Small intestine (tissue), 7 donors: ENCODE measurements at regions not wholly inside any gene's neighbourhood (a gene's known extent, or its start where the extent isn't known, plus 50 kb on each side); places are given as distances from the start of the nearest gene placed in this dataset.
A peak's percentile ranks its signal among the peaks of the same experiment; 100 is the strongest.

Experiments used
- DNase-seq, 2 donors: peaks; one replicate each; pipeline versions ENCODE4 v3.0.0 to v3.0.0-alpha.2; 2013
- FAIRE-seq: peaks from 2 replicates; lab custom pipeline; 2012; peaks lifted over from hg19 to GRCh38; lab: Jason Lieb, UNC
- H3K27ac ChIP-seq, 3 donors: one replicate each; pipeline ENCODE4 v1.5.1; 2013; ENCODE audit warnings: low read length in 2 of 3, mild to moderate bottlenecking in 2 of 3, control low read depth in 1 of 3, inconsistent platforms in 1 of 3, low read depth in 1 of 3, moderate library complexity in 1 of 3
- H3K27me3 ChIP-seq, 3 donors: one replicate each; pipeline ENCODE4 v1.6.1; 2013; ENCODE audit warnings: low read length in 3 of 3, inconsistent platforms in 1 of 3; ENCODE audit not compliant: control insufficient read depth in 3 of 3, insufficient read depth in 3 of 3
- H3K36me3 ChIP-seq, 3 donors: one replicate each; pipeline ENCODE4 v1.6.1; 2013; ENCODE audit warnings: low read length in 3 of 3, inconsistent platforms in 1 of 3, low read depth in 1 of 3, mild to moderate bottlenecking in 1 of 3, moderate library complexity in 1 of 3; ENCODE audit not compliant: control insufficient read depth in 3 of 3, insufficient read depth in 2 of 3
- H3K4me1 ChIP-seq, 3 donors: one replicate each; pipeline ENCODE4 v1.6.1; 2013; ENCODE audit warnings: low read length in 2 of 3, inconsistent platforms in 1 of 3, low read depth in 1 of 3, mild to moderate bottlenecking in 1 of 3, moderate library complexity in 1 of 3; ENCODE audit not compliant: control insufficient read depth in 3 of 3, insufficient read depth in 2 of 3
- H3K4me3 ChIP-seq, 3 donors: one replicate each; pipeline ENCODE4 v1.5.1; 2013; ENCODE audit warnings: low read length in 3 of 3, control low read depth in 1 of 3, inconsistent platforms in 1 of 3, low read depth in 1 of 3, mild to moderate bottlenecking in 1 of 3, moderate library complexity in 1 of 3
- H3K9me3 ChIP-seq, 2 donors: one replicate each; pipeline ENCODE4 v1.6.1; 2013; ENCODE audit warnings: low read depth in 1 of 2, low read length in 1 of 2; ENCODE audit not compliant: control insufficient read depth in 2 of 2, insufficient read depth in 1 of 2
- WGBS, 3 donors: extraction: QIAGEN DNeasy Blood & Tissue Kit; methylation state at CpG; one replicate each; pipeline ENCODE4 v1.1.7; 2013; 5-methylcytosine and 5-hydroxymethylcytosine counted together
- donor health status: healthy with polysubstance abuse.
- donor health status: control.
- donor health status: control.
- donor health status: Bipolar disorder and iron deficiency.
- donor health status: healthy.

GRCh38 chr1:208381481-208381880 is 137.3 kb upstream of the PLXNA2 start:
- no peak for DNase-seq

GRCh38 chr1:208387908-208388811 is 144.0 kb upstream of the PLXNA2 start:
- no peaks in the 10 kb centered on the region for H3K36me3 ChIP-seq
- H3K9me3 ChIP-seq: no peaks in the 10 kb centered on the region
- whole genome bisulfite sequencing, 3 donors: 65 to 70% (median 66%) methylated on average over 9 of the region's 9 CpGs
- H3K27me3 ChIP-seq: no peaks in the 10 kb centered on the region
- DNase-seq (no peak), FAIRE-seq (no peak)
- no peak overlapping the region for H3K4me3 ChIP-seq
- no peak overlapping the region for H3K27ac ChIP-seq
- H3K4me1 ChIP-seq: no peaks in the 10 kb centered on the region

More at GRCh38 chr1:208381481-208381880, 137.3 kb upstream of the PLXNA2 start:
- WGBS, 3 donors: 50 to 73% (median 62%) methylated on average over 1 of the region's 1 CpG
- no peaks in the 10 kb centered on the region for H3K27me3 ChIP-seq
- H3K4me3 ChIP-seq: no peak overlapping the region
- H3K36me3 ChIP-seq: no peaks in the 10 kb centered on the region
- no peaks in the 10 kb centered on the region for H3K9me3 ChIP-seq
- no peak for FAIRE-seq
- no peaks in the 10 kb centered on the region for H3K4me1 ChIP-seq
- no peak overlapping the region for H3K27ac ChIP-seq

GRCh38 chr1:208393416-208393815 is 149.2 kb upstream of the PLXNA2 start:
- no peak for FAIRE-seq
- Histone ChIP-seq H3K4me3 (no peak overlapping the region), H3K27me3 (peaks cover 0 to 3% (median 0%) of the 10 kb centered on the region in 3 donors), H3K36me3 (no peaks in the 10 kb centered on the region), H3K27ac (no peak overlapping the region), H3K9me3 (peaks cover 0 to 5% of the 10 kb centered on the region in 2 donors), H3K4me1 (no peaks in the 10 kb centered on the region)
- WGBS, 3 donors: 69 to 83% (median 77%) methylated on average over 3 of the region's 3 CpGs
- DNase-seq: no peak

- Histone ChIP-seq H3K4me1 (no peaks in the 10 kb centered on the region), H3K9me3 (peaks cover 0 to 5% of the 10 kb centered on the region in 2 donors), H3K27ac (no peak overlapping the region), H3K36me3 (no peaks in the 10 kb centered on the region), H3K4me3 (no peak overlapping the region), H3K27me3 (peaks cover 0 to 3% (median 0%) of the 10 kb centered on the region in 3 donors)
- DNase-seq (no peak), FAIRE-seq (no peak)
- 88 to 91% (median 90%) methylated on average over 1 of the region's 1 CpG for WGBS, 3 donors
Observed at GRCh38 chr1:208393826-208394225, 149.6 kb upstream of the PLXNA2 start.

GRCh38 chr1:208397286-208397685 is 153.1 kb upstream of the PLXNA2 start:
- Histone ChIP-seq H3K27ac (no peak overlapping the region), H3K9me3 (peaks cover 0 to 5% of the 10 kb centered on the region in 2 donors), H3K4me3 (no peak overlapping the region), H3K4me1 (no peaks in the 10 kb centered on the region), H3K36me3 (no peaks in the 10 kb centered on the region), H3K27me3 (peaks cover 0 to 3% (median 0%) of the 10 kb centered on the region in 3 donors)
- no peak for FAIRE-seq
- 76 to 82% (median 80%) methylated on average over 5 of the region's 5 CpGs for WGBS, 3 donors
- DNase-seq: no peak

- DNase-seq (no peak), FAIRE-seq (peak; percentile 41)
- Histone ChIP-seq H3K4me1 (peaks cover 0 to 2% (median 0%) of the 10 kb centered on the region in 3 donors), H3K4me3 (no peak overlapping the region), H3K27me3 (no peaks in the 10 kb centered on the region), H3K36me3 (no peaks in the 10 kb centered on the region), H3K27ac (no peak overlapping the region), H3K9me3 (no peaks in the 10 kb centered on the region)
- WGBS, 3 donors: 91 to 94% (median 93%) methylated on average over 2 of the region's 2 CpGs
Observed at GRCh38 chr1:208405014-208405413, 160.8 kb upstream of the PLXNA2 start.

- FAIRE-seq (no peak), DNase-seq (no peak)
- Histone ChIP-seq H3K36me3 (no peaks in the 10 kb centered on the region), H3K27ac (no peak overlapping the region), H3K4me1 (peaks cover 0 to 2% (median 0%) of the 10 kb centered on the region in 3 donors), H3K27me3 (no peaks in the 10 kb centered on the region), H3K4me3 (no peak overlapping the region), H3K9me3 (no peaks in the 10 kb centered on the region)
- 60 to 69% (median 62%) methylated on average over 3 of the region's 3 CpGs for WGBS, 3 donors
Observed at GRCh38 chr1:208409176-208409575, 165.0 kb upstream of the PLXNA2 start.

- H3K4me1 ChIP-seq: peaks cover 0 to 2% (median 0%) of the 10 kb centered on the region in 3 donors
- FAIRE-seq: no peak
- H3K4me3 ChIP-seq: no peak overlapping the region
- no peak overlapping the region for H3K27ac ChIP-seq
- no peaks in the 10 kb centered on the region for H3K36me3 ChIP-seq
- 81 to 92% (median 84%) methylated on average over 5 of the region's 5 CpGs for WGBS, 3 donors
- H3K9me3 ChIP-seq: no peaks in the 10 kb centered on the region
- no peaks in the 10 kb centered on the region for H3K27me3 ChIP-seq
- DNase-seq: no peak
Observed at GRCh38 chr1:208410409-208410808, 166.2 kb upstream of the PLXNA2 start.
